GM12801 (cell line): ENCODE measurements at regions not wholly inside any gene's neighbourhood (a gene's known extent, or its start where the extent isn't known, plus 50 kb on each side); places are given as distances from the start of the nearest gene placed in this dataset.

Experiments used
- CTCF ChIP-seq: IDR thresholded peaks from one replicate; pipeline ENCODE4 v1.5.1; 2011; ENCODE audit warnings: control low read depth; ENCODE audit not compliant: insufficient read length; ENCODE audit errors: extremely low read depth

GRCh38 chr4:81854406-81854805, 382.7 kb upstream of the RASGEF1B start:
- TF ChIP-seq CTCF = no peak

DNA sequence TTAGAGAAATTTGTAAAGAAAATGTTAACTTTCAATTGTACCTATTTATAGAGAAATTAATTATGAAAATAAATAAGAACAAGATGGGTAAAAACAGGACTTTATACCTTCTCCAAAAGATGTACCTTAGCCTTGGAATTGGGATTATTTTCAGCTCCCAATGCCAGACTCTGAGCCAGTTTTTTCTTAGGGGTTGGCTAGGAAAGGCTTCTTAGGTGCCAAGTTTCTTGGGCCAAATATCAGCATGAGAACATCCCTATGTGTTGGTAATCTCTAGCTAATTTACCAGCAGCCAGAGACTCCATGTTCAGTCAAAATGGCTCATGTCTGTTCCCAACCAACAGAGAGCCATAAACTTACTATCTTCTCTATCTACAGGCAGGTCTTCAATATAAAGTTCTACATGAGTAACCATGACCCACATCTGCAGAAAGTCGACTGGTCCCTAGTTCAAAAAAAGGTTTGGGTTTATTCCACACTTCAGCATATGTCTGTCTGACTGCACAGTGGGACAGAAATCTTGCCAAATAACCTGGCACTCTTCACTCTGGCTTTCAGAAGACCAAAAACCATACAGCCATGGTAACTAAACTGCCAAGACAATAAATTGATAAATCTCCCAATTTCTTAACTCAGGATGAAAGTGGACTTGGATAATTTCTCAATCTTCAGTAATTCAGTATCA, 380.5 kb upstream of the RASGEF1B start:
- no peak for TF ChIP-seq CTCF

GRCh38 chr4:81850701-81851100, 379.0 kb upstream of the RASGEF1B start:
- TF ChIP-seq CTCF = no peak

GRCh38 chr4:81845761-81846160, 374.1 kb upstream of the RASGEF1B start:
- TF ChIP-seq CTCF = no peak

- TF ChIP-seq CTCF = no peak
Measured at GRCh38 chr4:81845273-81845672, 373.6 kb upstream of the RASGEF1B start.

- TF ChIP-seq CTCF = peak; percentile 1
Measured at GRCh38 chr4:81844717-81845116, 373.0 kb upstream of the RASGEF1B start.

DNA sequence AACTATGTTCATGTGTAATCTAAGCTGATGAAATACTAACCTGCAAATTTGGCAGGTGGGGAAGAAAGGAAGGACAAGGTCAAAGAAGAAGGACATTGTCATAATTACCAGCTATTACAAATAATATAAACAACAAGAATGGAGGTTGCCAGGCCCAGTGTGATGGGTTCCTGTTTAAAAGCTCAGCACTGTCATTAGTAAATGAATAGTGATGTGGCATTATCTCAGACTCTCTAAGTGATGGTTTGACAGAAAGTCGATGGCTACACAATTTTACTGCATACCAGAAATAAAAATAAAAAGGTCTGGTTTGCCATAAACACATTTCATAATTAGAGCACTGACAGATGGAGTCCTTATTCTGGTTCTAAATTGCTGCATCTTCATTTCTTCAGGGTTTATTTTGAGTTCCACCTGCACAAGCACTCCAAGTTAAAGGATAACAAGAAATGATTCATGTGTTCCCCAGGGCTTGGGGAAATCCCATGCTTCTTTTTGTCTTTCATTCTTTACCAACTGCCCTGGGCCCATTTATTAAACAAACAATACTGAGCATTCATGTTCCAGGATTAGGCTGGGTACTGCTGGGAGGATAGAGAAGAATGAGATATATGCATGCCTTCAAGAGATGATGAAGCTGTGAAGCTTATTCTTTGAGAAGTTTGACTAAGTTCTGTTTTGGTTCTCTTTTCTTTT, 367.8 kb upstream of the RASGEF1B start:
- TF ChIP-seq CTCF = no peak
